K562 (cell line): ENCODE measurements at regions not wholly inside any gene's neighbourhood (a gene's known extent, or its start where the extent isn't known, plus 50 kb on each side); places are given as distances from the start of the nearest gene placed in this dataset.

Experiments used
- CBFA2T2 ChIP-seq: fragments of 450-650 bp; conservative IDR thresholded peaks from 2 replicates; pipeline ENCODE4 v1.6.1; 2017; ENCODE audit warnings: mild to moderate bottlenecking
- CCNT2 ChIP-seq: IDR thresholded peaks from 2 replicates; pipeline ENCODE4 v1.6.1; 2011; ENCODE audit warnings: borderline replicate concordance, low read depth, mild to moderate bottlenecking, moderate library complexity, mixed read lengths, low read length; ENCODE audit not compliant: insufficient read length; ENCODE audit errors: extremely low read depth
- DACH1 ChIP-seq: fragments of 450-650 bp; IDR thresholded peaks from 2 replicates; pipeline ENCODE4 v1.6.1; 2018; ENCODE audit not compliant: partially characterized antibody
- KDM2B ChIP-seq: fragments of 250-450 bp; sonication (Bioruptor Pico); IDR thresholded peaks from 2 replicates; pipeline ENCODE4 v1.8.0; 2021; ENCODE audit warnings: mild to moderate bottlenecking, moderate library complexity
- NCOR1 ChIP-seq: fragments of 450-650 bp; IDR thresholded peaks from 2 replicates; pipeline ENCODE4 v1.6.1; 2016; ENCODE audit warnings: mild to moderate bottlenecking, moderate library complexity
- NFRKB ChIP-seq: fragments of 450-650 bp; IDR thresholded peaks from 2 replicates; pipeline ENCODE4 v1.6.1; 2016; ENCODE audit warnings: low read depth
- SMARCA4 ChIP-seq: fragments of 450-650 bp; IDR thresholded peaks from 2 replicates; pipeline ENCODE4 v1.6.1; 2016
- ZNF175 ChIP-seq: fragments of 200-800 bp; sonication (Bioruptor generic); IDR thresholded peaks from 2 replicates; pipeline ENCODE4 v1.6.1; 2016; ENCODE audit warnings: low read depth, mild to moderate bottlenecking, missing genetic modification characterization, missing compliant biosample characterization
- ZNF764 ChIP-seq: fragments of 250-450 bp; sonication (Bioruptor Pico); IDR thresholded peaks from 2 replicates; pipeline ENCODE4 v1.4.0; 2020; ENCODE audit warnings: low read depth, mild to moderate bottlenecking, moderate library complexity
- TF ChIP-seq, protein P1 (sequence below), 2 experiments: fragments of 450-650 bp; IDR thresholded peaks; 2 replicates each; pipeline ENCODE4 v1.6.1; 2016; ENCODE audit warnings: mild to moderate bottlenecking in 2 of 2, borderline replicate concordance in 1 of 2, low read depth in 1 of 2, moderate library complexity in 1 of 2
- TF ChIP-seq, protein P2 (sequence below), 2 experiments: fragments of 450-650 bp; IDR thresholded peaks; 2 replicates each; pipeline ENCODE4 v1.6.1; 2016
- TF ChIP-seq, protein P3 (sequence below): fragments of 450-650 bp; IDR thresholded peaks from 2 replicates; pipeline ENCODE4 v1.6.1; 2017; ENCODE audit warnings: antibody characterized with exemption, mild to moderate bottlenecking
- TF ChIP-seq, protein P4 (sequence below): fragments of 250-450 bp; sonication (Bioruptor Pico); IDR thresholded peaks from 2 replicates; pipeline ENCODE4 v1.8.0; 2021; ENCODE audit warnings: moderate library complexity, mild to moderate bottlenecking, inconsistent platforms

DNA sequence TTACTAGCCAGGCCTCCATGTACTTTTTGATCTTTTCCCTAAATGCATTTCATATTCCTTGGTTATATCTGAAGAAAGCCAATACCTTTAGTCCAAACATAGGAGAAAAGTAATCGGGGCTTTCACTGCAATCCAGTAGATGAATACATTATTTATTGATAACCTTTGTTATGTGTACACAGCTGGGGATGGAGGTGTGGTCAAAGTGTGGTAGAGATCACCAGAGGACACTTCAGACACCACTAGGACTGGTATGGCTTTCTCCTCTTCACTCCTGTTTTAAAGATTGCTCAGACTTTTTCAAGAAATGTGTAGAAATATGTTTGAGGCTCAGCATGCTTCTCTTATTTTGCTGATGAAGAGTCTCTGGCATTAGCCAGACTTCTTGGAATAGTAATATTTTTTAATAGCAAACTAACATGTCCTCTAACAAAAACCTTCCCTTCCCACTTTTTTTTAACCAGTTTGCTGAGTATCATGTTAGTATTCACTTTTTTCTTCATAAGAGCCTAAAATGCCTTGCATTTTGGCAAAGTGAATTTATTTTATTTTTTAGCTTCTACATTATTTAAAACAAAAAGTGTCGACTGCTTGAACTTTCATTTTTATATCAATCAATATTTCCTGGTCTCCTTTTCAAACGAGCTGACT lies 65.6 kb upstream of the MBNL1 start (continued):
- TF ChIP-seq, protein P1, sequence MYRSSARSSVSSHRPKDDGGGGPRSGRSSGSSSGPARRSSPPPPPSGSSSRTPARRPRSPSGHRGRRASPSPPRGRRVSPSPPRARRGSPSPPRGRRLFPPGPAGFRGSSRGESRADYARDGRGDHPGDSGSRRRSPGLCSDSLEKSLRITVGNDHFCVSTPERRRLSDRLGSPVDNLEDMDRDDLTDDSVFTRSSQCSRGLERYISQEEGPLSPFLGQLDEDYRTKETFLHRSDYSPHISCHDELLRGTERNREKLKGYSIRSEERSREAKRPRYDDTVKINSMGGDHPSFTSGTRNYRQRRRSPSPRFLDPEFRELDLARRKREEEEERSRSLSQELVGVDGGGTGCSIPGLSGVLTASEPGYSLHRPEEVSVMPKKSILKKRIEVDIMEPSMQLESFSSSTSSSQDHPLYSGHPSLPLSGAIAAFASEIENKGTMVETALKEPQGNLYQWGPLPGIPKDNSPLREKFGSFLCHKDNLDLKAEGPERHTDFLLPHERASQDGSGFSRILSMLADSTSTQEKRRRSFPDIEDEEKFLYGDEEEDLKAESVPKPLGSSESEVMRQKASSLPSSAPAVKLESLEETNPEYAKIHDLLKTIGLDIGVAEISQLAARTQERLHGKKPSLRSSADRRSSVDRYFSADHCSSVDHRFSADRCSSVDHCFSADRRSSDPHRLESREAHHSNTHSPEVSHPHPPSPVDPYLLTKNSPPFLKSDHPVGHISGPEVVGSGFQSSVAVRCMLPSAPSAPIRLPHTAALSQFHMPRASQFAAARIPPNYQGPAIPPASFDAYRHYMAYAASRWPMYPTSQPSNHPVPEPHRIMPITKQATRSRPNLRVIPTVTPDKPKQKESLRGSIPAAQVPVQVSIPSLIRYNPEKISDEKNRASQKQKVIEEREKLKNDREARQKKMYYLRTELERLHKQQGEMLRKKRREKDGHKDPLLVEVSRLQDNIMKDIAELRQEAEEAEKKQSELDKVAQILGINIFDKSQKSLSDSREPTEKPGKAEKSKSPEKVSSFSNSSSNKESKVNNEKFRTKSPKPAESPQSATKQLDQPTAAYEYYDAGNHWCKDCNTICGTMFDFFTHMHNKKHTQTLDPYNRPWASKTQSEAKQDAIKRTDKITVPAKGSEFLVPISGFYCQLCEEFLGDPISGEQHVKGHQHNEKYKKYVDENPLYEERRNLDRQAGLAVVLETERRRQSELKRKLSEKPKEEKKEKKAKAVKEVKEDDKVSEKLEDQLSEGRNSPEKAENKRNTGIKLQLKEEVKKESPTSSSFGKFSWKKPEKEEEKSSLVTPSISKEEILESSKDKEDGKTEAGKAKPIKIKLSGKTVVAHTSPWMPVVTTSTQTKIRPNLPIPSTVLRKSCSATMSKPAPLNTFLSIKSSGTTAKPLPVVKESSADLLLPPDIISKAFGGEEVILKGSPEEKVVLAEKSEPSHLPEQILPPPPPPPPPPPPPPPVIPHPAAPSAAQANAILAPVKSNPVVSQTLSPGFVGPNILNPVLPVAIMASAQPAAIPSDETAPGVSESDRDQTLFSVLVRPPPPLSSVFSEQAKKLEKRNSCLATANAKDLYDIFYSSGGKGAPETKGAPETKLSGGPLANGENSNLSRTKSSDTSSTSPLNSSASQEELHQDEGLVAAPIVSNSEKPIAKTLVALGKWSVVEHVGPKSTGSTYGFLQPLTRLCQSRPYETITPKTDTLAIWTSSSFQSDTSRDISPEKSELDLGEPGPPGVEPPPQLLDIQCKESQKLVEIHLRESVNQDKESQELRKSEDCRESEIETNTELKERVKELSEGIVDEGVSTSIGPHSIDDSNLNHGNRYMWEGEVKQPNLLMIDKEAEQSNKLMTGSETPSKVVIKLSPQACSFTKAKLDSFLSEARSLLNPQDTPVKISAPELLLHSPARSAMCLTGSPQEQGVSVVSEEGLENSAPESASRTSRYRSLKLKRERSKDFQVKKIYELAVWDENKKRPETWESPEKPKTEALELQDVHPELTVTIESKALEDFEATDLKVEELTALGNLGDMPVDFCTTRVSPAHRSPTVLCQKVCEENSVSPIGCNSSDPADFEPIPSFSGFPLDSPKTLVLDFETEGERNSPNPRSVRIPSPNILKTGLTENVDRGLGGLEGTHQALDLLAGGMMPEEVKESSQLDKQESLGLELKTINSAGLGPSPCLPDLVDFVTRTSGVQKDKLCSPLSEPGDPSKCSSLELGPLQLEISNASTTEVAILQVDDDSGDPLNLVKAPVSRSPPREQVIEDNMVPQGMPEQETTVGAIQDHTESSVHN (IDR thresholded peaks at IDR 0.05; ENCODE audit: borderline replicate concordance in 1 of 2, low read depth in 1 of 2): no peak
- TF ChIP-seq DACH1 (peak; percentile 77), NCOR1 (peak; percentile 38; the same call in 1 of the 2 replicates), NFRKB (0 out of 2 replicates have a peak, but pooled peaks have one; percentile 28), CCNT2 (no peak), ZNF764 (CRISPR knock-in tag) (no peak), CBFA2T2 (no peak), ZNF175 (CRISPR knock-in tag) (no peak), KDM2B (CRISPR knock-in tag) (no peak), SMARCA4 (peak; percentile 61; the same call in 1 of the 2 replicates)
- TF ChIP-seq, protein P2, sequence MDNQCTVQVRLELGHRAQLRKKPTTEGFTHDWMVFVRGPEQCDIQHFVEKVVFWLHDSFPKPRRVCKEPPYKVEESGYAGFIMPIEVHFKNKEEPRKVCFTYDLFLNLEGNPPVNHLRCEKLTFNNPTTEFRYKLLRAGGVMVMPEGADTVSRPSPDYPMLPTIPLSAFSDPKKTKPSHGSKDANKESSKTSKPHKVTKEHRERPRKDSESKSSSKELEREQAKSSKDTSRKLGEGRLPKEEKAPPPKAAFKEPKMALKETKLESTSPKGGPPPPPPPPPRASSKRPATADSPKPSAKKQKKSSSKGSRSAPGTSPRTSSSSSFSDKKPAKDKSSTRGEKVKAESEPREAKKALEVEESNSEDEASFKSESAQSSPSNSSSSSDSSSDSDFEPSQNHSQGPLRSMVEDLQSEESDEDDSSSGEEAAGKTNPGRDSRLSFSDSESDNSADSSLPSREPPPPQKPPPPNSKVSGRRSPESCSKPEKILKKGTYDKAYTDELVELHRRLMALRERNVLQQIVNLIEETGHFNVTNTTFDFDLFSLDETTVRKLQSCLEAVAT (IDR thresholded peaks at IDR 0.05): peak; percentile 70 to 80; a peak in 2 of 4 replicates
- TF ChIP-seq, protein P3, sequence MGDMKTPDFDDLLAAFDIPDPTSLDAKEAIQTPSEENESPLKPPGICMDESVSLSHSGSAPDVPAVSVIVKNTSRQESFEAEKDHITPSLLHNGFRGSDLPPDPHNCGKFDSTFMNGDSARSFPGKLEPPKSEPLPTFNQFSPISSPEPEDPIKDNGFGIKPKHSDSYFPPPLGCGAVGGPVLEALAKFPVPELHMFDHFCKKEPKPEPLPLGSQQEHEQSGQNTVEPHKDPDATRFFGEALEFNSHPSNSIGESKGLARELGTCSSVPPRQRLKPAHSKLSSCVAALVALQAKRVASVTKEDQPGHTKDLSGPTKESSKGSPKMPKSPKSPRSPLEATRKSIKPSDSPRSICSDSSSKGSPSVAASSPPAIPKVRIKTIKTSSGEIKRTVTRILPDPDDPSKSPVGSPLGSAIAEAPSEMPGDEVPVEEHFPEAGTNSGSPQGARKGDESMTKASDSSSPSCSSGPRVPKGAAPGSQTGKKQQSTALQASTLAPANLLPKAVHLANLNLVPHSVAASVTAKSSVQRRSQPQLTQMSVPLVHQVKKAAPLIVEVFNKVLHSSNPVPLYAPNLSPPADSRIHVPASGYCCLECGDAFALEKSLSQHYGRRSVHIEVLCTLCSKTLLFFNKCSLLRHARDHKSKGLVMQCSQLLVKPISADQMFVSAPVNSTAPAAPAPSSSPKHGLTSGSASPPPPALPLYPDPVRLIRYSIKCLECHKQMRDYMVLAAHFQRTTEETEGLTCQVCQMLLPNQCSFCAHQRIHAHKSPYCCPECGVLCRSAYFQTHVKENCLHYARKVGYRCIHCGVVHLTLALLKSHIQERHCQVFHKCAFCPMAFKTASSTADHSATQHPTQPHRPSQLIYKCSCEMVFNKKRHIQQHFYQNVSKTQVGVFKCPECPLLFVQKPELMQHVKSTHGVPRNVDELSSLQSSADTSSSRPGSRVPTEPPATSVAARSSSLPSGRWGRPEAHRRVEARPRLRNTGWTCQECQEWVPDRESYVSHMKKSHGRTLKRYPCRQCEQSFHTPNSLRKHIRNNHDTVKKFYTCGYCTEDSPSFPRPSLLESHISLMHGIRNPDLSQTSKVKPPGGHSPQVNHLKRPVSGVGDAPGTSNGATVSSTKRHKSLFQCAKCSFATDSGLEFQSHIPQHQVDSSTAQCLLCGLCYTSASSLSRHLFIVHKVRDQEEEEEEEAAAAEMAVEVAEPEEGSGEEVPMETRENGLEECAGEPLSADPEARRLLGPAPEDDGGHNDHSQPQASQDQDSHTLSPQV: peak; percentile 59
- TF ChIP-seq, protein P4, sequence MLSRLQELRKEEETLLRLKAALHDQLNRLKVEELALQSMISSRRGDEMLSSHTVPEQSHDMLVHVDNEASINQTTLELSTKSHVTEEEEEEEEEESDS (CRISPR knock-in tag): no peak
